Aorta (tissue), 5 donors: ENCODE measurements at regions not wholly inside any gene's neighbourhood (a gene's known extent, or its start where the extent isn't known, plus 50 kb on each side); places are given as distances from the start of the nearest gene placed in this dataset.
A peak's percentile ranks its signal among the peaks of the same experiment; 100 is the strongest.

Experiments used
- ATAC-seq: fragments of 200-7000 bp; cut with Tn5 transposase; one replicate; pipeline ENCODE4 v1.9.1; 2022; ENCODE audit warnings: moderate library complexity; ENCODE audit not compliant: low FRiP score
- DNase-seq, 2 donors: peaks; one replicate each; pipeline ENCODE4 v3.0.0-alpha.2; 2020
- H3K27ac ChIP-seq, 2 donors: one replicate each; pipeline ENCODE4 v1.5.1; 2013; ENCODE audit warnings: low read length in 2 of 2, mild to moderate bottlenecking in 2 of 2, moderate library complexity in 2 of 2, control low read depth in 1 of 2, inconsistent platforms in 1 of 2, low read depth in 1 of 2
- H3K27me3 ChIP-seq, 2 donors: one replicate each; pipeline ENCODE4 v1.6.1; 2013; ENCODE audit warnings: control low read depth in 1 of 2, low read length in 1 of 2, mild to moderate bottlenecking in 1 of 2, moderate library complexity in 1 of 2; ENCODE audit not compliant: insufficient read depth in 2 of 2, control insufficient read depth in 1 of 2
- H3K36me3 ChIP-seq, 2 donors: one replicate each; pipeline ENCODE4 v1.6.1; 2013; ENCODE audit warnings: control low read depth in 1 of 2, low read length in 1 of 2, mild to moderate bottlenecking in 1 of 2; ENCODE audit not compliant: insufficient read depth in 2 of 2, control insufficient read depth in 1 of 2
- H3K4me1 ChIP-seq, 2 donors: one replicate each; pipeline ENCODE4 v1.6.1; 2013; ENCODE audit warnings: low read length in 2 of 2, control low read depth in 1 of 2, mild to moderate bottlenecking in 1 of 2, moderate library complexity in 1 of 2; ENCODE audit not compliant: insufficient read depth in 2 of 2, control insufficient read depth in 1 of 2
- H3K4me3 ChIP-seq, 2 donors: one replicate each; pipeline ENCODE4 v1.5.1; 2013; ENCODE audit warnings: low read length in 2 of 2, control low read depth in 1 of 2, mild to moderate bottlenecking in 1 of 2
- H3K9me3 ChIP-seq: one replicate; pipeline ENCODE4 v1.6.1; 2013; ENCODE audit warnings: mild to moderate bottlenecking, low read length; ENCODE audit not compliant: control insufficient read depth
- WGBS, 2 donors: extraction: QIAGEN DNeasy Blood & Tissue Kit; methylation state at CpG; one replicate each; pipeline ENCODE4 v1.1.7; 2013; 5-methylcytosine and 5-hydroxymethylcytosine counted together
- intact Hi-C, 2 donors: fragments of 100-400 bp; cut with DNase I; formaldehyde crosslinking; loops; one replicate each; pipeline versions ENCODE4 v1.14.2 to v1.15.0; 2022
- donor health status: healthy with polysubstance abuse.
- donor health status: Bipolar disorder and iron deficiency.
- donor health status: DM: no; HTN: no; CAD: no.
- donor health status: DM: no; HTN: no; CAD: no.
- donor health status: DM: yes; HTN: yes; CAD: no.

GRCh38 chr10:54903745-54904144 lies 102.7 kb upstream of the PCDH15 start:
- intact Hi-C loops = no loop called here
- Histone ChIP-seq H3K36me3 (no peaks in the 10 kb centered on the region), H3K4me1 (no peaks in the 10 kb centered on the region), H3K27ac (no peak overlapping the region), H3K4me3 (no peak overlapping the region), H3K9me3 (no peaks in the 10 kb centered on the region), H3K27me3 (no peaks in the 10 kb centered on the region)
- 67% methylated on average over 1 of the region's 1 CpG for WGBS, 2 donors
- DNase-seq (no peak), ATAC-seq (no peak)

- Histone ChIP-seq H3K36me3 (no peaks in the 10 kb centered on the region), H3K9me3 (no peaks in the 10 kb centered on the region), H3K4me1 (no peaks in the 10 kb centered on the region), H3K4me3 (no peak overlapping the region), H3K27ac (no peak overlapping the region), H3K27me3 (no peaks in the 10 kb centered on the region)
- ATAC-seq (no peak), DNase-seq (no peak)
- 86 to 89% methylated on average over 1 of the region's 1 CpG for WGBS, 2 donors
- intact Hi-C loops = no loop called here
Observed at GRCh38 chr10:54900584-54900983, 99.6 kb upstream of the PCDH15 start.

GRCh38 chr10:54880996-54881395 lies 80.0 kb upstream of the PCDH15 start:
- no peak overlapping the region for H3K27ac ChIP-seq
- no peaks in the 10 kb centered on the region for H3K36me3 ChIP-seq
- 51 to 52% methylated on average over 5 of the region's 5 CpGs for WGBS, 2 donors
- H3K4me3 ChIP-seq = no peak overlapping the region
- no peak for ATAC-seq
- H3K9me3 ChIP-seq = no peaks in the 10 kb centered on the region
- H3K27me3 ChIP-seq = no peaks in the 10 kb centered on the region
- DNase-seq = no peak
- H3K4me1 ChIP-seq = no peaks in the 10 kb centered on the region
- intact Hi-C loops = no loop called here

GRCh38 chr10:54869022-54869421 lies 68.0 kb upstream of the PCDH15 start:
- Histone ChIP-seq H3K36me3 (no peaks in the 10 kb centered on the region), H3K4me3 (no peak overlapping the region), H3K9me3 (peaks cover 1% of the 10 kb centered on the region), H3K27ac (no peak overlapping the region), H3K4me1 (no peaks in the 10 kb centered on the region), H3K27me3 (no peaks in the 10 kb centered on the region)
- intact Hi-C loops = no loop called here
- ATAC-seq = no peak
- DNase-seq = no peak

- DNase-seq (no peak), ATAC-seq (no peak)
- intact Hi-C loops = no loop called here
- no peak overlapping the region for H3K4me3 ChIP-seq
- H3K4me1 ChIP-seq = no peaks in the 10 kb centered on the region
- H3K27me3 ChIP-seq = no peaks in the 10 kb centered on the region
- no peak overlapping the region for H3K27ac ChIP-seq
- H3K36me3 ChIP-seq = no peaks in the 10 kb centered on the region
- H3K9me3 ChIP-seq = peaks cover 1% of the 10 kb centered on the region
Observed at GRCh38 chr10:54866666-54867065, 65.6 kb upstream of the PCDH15 start.

GRCh38 chr10:54854843-54855242 lies 53.8 kb upstream of the PCDH15 start:
- no peak for DNase-seq
- intact Hi-C loops = no loop called here
- H3K4me1 ChIP-seq = no peaks in the 10 kb centered on the region
- no peaks in the 10 kb centered on the region for H3K9me3 ChIP-seq
- no peak overlapping the region for H3K4me3 ChIP-seq
- no peak overlapping the region for H3K27ac ChIP-seq
- H3K27me3 ChIP-seq = no peaks in the 10 kb centered on the region
- H3K36me3 ChIP-seq = no peaks in the 10 kb centered on the region
- ATAC-seq = peak; percentile 45
- WGBS, 2 donors = 78% methylated on average over 3 of the region's 3 CpGs

GRCh38 chr10:54854389-54854788 lies 53.4 kb upstream of the PCDH15 start:
- no peaks in the 10 kb centered on the region for H3K27me3 ChIP-seq
- WGBS, 2 donors = 83 to 87% methylated on average over 3 of the region's 3 CpGs
- intact Hi-C loops = no loop called here
- no peaks in the 10 kb centered on the region for H3K4me1 ChIP-seq
- no peaks in the 10 kb centered on the region for H3K9me3 ChIP-seq
- DNase-seq (no peak), ATAC-seq (no peak)
- H3K36me3 ChIP-seq = no peaks in the 10 kb centered on the region
- no peak overlapping the region for H3K27ac ChIP-seq
- no peak overlapping the region for H3K4me3 ChIP-seq

- no peak overlapping the region for H3K27ac ChIP-seq
- no peak for DNase-seq
- intact Hi-C loops = no loop called here
- no peak overlapping the region for H3K4me3 ChIP-seq
- no peaks in the 10 kb centered on the region for H3K27me3 ChIP-seq
- peak; percentile 35 for ATAC-seq
- no peaks in the 10 kb centered on the region for H3K4me1 ChIP-seq
- no peaks in the 10 kb centered on the region for H3K9me3 ChIP-seq
- WGBS, 2 donors = 92 to 93% methylated on average over 6 of the region's 6 CpGs
- no peaks in the 10 kb centered on the region for H3K36me3 ChIP-seq
Observed at GRCh38 chr10:54853883-54854282, 52.9 kb upstream of the PCDH15 start.
